ENCODE measurements at regions not wholly inside any gene's neighbourhood (a gene's known extent, or its start where the extent isn't known, plus 50 kb on each side); places are given as distances from the start of the nearest gene placed in this dataset.

DNA sequence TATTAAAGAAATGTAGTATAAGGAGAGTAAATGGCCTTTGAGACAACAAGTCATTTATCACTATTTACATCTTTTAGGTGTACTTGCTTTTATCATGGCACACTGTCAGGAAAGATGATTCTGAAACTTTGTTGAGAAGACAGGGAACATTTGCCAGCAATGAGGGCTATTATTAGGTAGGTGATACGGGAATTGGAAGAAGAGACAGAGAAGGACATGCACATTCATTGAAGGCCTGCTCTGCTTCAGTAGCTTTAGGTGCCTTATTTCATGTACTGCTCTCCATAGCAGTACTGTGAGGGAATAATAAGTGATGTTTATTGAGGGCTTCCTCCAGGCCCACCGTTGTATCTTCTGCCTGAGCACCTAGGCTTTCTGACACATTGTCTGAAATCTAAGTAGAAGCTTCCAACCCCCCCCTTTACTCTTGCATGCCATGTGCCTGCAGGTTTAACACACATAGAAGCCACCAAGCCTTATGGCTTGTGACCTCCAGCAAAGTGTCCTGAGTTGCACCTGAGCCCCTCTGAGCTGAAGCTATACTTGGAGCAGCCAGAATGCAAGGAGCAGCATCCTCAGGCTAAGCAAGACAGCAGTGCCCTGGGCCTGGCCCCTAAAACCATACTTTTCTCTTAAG, 275.2 kb upstream of the VLDLR start:
- Mint-ChIP-seq H3K27me3 (ENCODE audit: low read depth) (peaks cover 4% of the 10 kb centered on the region), H3K4me3 (no peak overlapping the region), H3K4me1 (ENCODE audit: low read depth) (no peaks in the 10 kb centered on the region), H3K27ac (no peak overlapping the region), H3K36me3 (ENCODE audit: low read depth) (no peaks in the 10 kb centered on the region), H3K9me3 (peaks cover 3% of the 10 kb centered on the region)
- CTCF ChIA-PET = no interaction called here
- intact Hi-C loops (cut with micrococcal nuclease) = no loop called here
- DNase-seq = no peak

- Mint-ChIP-seq H3K27ac (no peak overlapping the region), H3K4me1 (ENCODE audit: low read depth) (no peaks in the 10 kb centered on the region), H3K36me3 (ENCODE audit: low read depth) (no peaks in the 10 kb centered on the region), H3K4me3 (no peak overlapping the region), H3K27me3 (ENCODE audit: low read depth) (peaks cover 6% of the 10 kb centered on the region), H3K9me3 (peaks cover 3% of the 10 kb centered on the region)
- intact Hi-C loops (cut with micrococcal nuclease) = no loop called here
- DNase-seq = no peak
- CTCF ChIA-PET = no interaction called here
Observed at GRCh38 chr9:2351324-2351723, 270.3 kb upstream of the VLDLR start.

DNA sequence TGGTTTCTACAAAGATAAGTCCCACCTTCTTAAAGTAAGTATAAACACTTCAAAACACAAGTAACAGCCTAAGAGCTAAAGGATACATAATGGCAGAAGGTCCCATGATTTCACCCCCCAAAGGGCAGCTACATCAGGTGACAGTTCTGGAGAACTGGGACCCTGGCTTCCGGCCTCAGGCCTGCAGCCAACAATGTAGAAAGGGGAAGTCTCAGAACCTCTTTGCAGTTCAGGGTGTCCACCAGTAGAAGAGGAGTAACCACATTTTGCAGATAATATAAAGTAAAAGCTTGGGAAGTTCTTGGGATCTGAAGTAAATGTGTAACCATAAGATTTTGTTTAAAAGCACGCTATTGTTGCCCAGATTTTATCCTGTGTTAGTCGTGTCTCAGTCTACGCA, 267.4 kb upstream of the VLDLR start:
- intact Hi-C loops (cut with micrococcal nuclease) = no loop called here
- Mint-ChIP-seq H3K9me3 (no peaks in the 10 kb centered on the region), H3K36me3 (ENCODE audit: low read depth) (no peaks in the 10 kb centered on the region), H3K27ac (no peak overlapping the region), H3K27me3 (ENCODE audit: low read depth) (peaks cover 8% of the 10 kb centered on the region), H3K4me1 (ENCODE audit: low read depth) (no peaks in the 10 kb centered on the region), H3K4me3 (no peak overlapping the region)
- CTCF ChIA-PET = no interaction called here
- no peak for DNase-seq

- CTCF ChIA-PET = no interaction called here
- Mint-ChIP-seq H3K27ac (no peak overlapping the region), H3K9me3 (no peaks in the 10 kb centered on the region), H3K36me3 (ENCODE audit: low read depth) (no peaks in the 10 kb centered on the region), H3K4me1 (ENCODE audit: low read depth) (no peaks in the 10 kb centered on the region), H3K27me3 (ENCODE audit: low read depth) (peaks cover 8% of the 10 kb centered on the region), H3K4me3 (no peak overlapping the region)
- intact Hi-C loops (cut with micrococcal nuclease) = no loop called here
- no peak for DNase-seq
Observed at GRCh38 chr9:2354856-2355696, 266.5 kb upstream of the VLDLR start.

- Mint-ChIP-seq H3K4me3 (no peak overlapping the region), H3K27me3 (ENCODE audit: low read depth) (peaks cover 8% of the 10 kb centered on the region), H3K9me3 (no peaks in the 10 kb centered on the region), H3K4me1 (ENCODE audit: low read depth) (no peaks in the 10 kb centered on the region), H3K27ac (no peak overlapping the region), H3K36me3 (ENCODE audit: low read depth) (no peaks in the 10 kb centered on the region)
- CTCF ChIA-PET = no interaction called here
- no peak for DNase-seq
- intact Hi-C loops (cut with micrococcal nuclease) = no loop called here
Observed at GRCh38 chr9:2355697-2355983, 265.9 kb upstream of the VLDLR start.

DNA sequence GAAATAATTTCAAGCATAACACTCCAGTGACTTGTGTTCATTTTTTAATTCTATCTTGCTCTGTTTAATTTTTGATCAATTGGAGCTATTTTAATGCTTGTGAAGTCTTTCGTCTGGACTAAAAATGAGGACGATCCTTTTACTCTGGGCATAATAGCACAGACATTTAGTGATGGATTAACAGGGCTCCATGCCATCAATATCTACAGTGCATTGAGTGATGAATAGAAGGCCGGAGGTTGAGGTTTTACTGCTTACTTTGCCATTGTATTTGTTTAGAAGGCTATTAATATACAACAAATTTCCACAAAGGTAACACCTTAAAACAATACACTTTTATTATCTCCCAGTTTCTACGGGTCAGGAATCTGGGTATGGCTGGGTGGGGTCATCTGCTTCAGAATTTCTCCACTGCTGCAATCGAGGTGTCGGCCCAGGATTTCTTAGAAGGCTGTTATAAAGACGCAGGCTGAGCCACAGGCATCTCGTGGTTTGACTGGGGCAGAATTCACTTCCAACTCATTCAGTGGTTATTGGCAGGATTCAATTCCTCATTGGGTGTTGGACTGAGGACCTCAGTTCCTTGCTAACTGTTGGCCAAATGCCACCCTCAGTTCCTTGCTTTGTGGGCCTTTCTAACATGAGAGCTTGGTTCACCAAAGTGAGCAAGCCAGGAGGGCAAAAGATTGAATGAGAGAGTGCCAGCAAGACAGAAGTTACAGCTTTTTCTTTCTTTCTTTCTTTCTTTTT, 265.4 kb upstream of the VLDLR start:
- H3K9me3 Mint-ChIP-seq = no peaks in the 10 kb centered on the region
- no peaks in the 10 kb centered on the region for H3K36me3 Mint-ChIP-seq (ENCODE audit: low read depth)
- DNase-seq = no peak
- CTCF ChIA-PET = no interaction called here
- no peaks in the 10 kb centered on the region for H3K4me1 Mint-ChIP-seq (ENCODE audit: low read depth)
- H3K4me3 Mint-ChIP-seq = no peak overlapping the region
- H3K27ac Mint-ChIP-seq = no peak overlapping the region
- peaks cover 8% of the 10 kb centered on the region for H3K27me3 Mint-ChIP-seq (ENCODE audit: low read depth)
- intact Hi-C loops (cut with micrococcal nuclease) = no loop called here

DNA sequence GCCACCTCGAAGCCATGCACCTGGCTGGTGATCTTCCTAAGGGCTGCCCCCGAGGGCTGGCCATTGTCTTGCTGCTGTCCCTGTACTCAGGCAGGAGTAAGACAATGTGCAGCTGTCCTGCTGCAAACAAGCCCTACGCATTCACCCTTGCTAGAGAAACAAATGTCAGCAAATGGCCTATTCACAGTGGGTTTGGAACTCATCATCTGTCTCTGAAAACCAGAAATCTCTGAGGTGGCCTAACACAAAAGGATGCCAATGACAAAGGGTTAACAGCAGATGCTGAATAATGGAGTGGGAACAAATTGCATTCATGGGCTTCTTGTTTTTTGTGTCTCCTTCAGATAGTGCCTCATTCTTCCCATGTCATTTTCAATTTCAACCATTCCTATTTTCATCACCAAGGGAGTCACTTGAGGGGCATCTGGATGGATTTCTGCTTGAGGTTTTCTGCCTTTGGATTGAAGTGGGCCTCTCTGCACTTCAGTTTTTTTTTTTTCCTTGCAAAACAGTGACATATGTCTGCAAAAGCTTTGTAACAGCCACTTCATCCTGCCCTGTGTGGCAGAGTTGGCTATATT, 261.6 kb upstream of the VLDLR start:
- H3K27me3 Mint-ChIP-seq (ENCODE audit: low read depth) = peaks cover 11% of the 10 kb centered on the region
- CTCF ChIA-PET = interaction anchor here (0.6 to 0.7 kb wide), 2 partner anchors 12 to 784 kb away, joined by 3 read pairs; no protein-coding TSS in a partner anchor
- no peak for DNase-seq
- no peaks in the 10 kb centered on the region for H3K9me3 Mint-ChIP-seq
- H3K4me1 Mint-ChIP-seq (ENCODE audit: low read depth) = no peaks in the 10 kb centered on the region
- no peak overlapping the region for H3K4me3 Mint-ChIP-seq
- H3K27ac Mint-ChIP-seq = no peak overlapping the region
- no peaks in the 10 kb centered on the region for H3K36me3 Mint-ChIP-seq (ENCODE audit: low read depth)
- intact Hi-C loops (cut with micrococcal nuclease) = no loop called here

GRCh38 chr9:2362150-2362549, 259.4 kb upstream of the VLDLR start:
- H3K27me3 Mint-ChIP-seq (ENCODE audit: low read depth) = peaks cover 5% of the 10 kb centered on the region
- no peaks in the 10 kb centered on the region for H3K9me3 Mint-ChIP-seq
- CTCF ChIA-PET = no interaction called here
- H3K27ac Mint-ChIP-seq = no peak overlapping the region
- no peak for DNase-seq
- H3K4me1 Mint-ChIP-seq (ENCODE audit: low read depth) = no peaks in the 10 kb centered on the region
- H3K36me3 Mint-ChIP-seq (ENCODE audit: low read depth) = no peaks in the 10 kb centered on the region
- intact Hi-C loops (cut with micrococcal nuclease) = no loop called here
- no peak overlapping the region for H3K4me3 Mint-ChIP-seq

DNA sequence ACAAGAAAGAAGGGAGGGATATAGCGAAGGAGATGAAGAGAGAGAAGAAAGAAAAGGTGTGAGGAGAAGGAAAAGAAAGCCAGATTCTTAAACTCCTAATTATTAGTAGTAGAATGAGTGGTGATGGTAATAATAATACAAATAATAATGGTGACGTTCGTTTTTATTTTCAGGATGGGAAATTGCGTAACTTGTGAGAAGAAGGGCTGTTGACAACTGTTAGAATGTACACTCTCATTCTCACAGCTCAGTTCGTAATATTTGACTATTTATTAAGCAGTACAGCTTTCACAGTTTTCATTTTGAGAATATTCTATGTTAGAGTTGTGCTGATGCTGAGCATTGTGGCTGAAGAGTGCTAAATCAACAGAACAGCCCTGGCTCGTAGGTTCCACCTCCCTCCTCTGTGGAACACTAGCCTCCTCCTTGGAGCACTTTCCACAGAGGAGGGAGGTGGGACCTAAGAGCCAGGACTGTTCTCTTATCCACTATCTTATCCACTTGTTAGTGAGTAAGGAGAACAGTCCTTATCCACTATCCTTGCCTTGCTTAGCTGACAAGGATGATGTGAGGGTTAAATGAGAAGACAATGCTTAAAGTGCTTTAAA, 258.3 kb upstream of the VLDLR start:
- H3K27me3 Mint-ChIP-seq (ENCODE audit: low read depth) = peaks cover 5% of the 10 kb centered on the region
- no peak overlapping the region for H3K27ac Mint-ChIP-seq
- H3K9me3 Mint-ChIP-seq = no peaks in the 10 kb centered on the region
- no peaks in the 10 kb centered on the region for H3K4me1 Mint-ChIP-seq (ENCODE audit: low read depth)
- CTCF ChIA-PET = no interaction called here
- intact Hi-C loops (cut with micrococcal nuclease) = no loop called here
- DNase-seq = no peak
- H3K36me3 Mint-ChIP-seq (ENCODE audit: low read depth) = no peaks in the 10 kb centered on the region
- no peak overlapping the region for H3K4me3 Mint-ChIP-seq

DNA sequence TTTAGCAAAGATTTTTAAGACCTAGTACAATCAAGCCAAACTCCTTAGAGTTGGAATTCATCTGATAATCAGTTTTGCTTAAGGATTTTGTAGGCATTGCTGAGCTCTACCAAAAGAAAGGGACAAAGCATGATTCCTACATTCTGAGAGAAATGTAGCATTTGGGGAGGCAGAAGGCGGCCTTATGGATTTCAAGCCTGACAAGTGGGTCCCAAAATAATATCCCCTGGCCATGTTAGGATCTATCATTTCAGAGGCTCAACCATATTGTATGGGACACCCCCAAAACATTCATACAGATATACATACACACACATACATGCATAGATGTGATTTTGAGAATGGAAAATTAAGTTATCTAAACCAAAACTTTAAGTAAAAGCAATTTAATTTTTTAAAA, 257.8 kb upstream of the VLDLR start:
- CTCF ChIA-PET = no interaction called here
- DNase-seq = no peak
- H3K9me3 Mint-ChIP-seq = no peaks in the 10 kb centered on the region
- H3K27me3 Mint-ChIP-seq (ENCODE audit: low read depth) = peaks cover 5% of the 10 kb centered on the region
- H3K27ac Mint-ChIP-seq = no peak overlapping the region
- intact Hi-C loops (cut with micrococcal nuclease) = no loop called here
- no peaks in the 10 kb centered on the region for H3K4me1 Mint-ChIP-seq (ENCODE audit: low read depth)
- H3K36me3 Mint-ChIP-seq (ENCODE audit: low read depth) = no peaks in the 10 kb centered on the region
- H3K4me3 Mint-ChIP-seq = no peak overlapping the region

GRCh38 chr9:2367970-2368369, 253.6 kb upstream of the VLDLR start:
- no peak overlapping the region for H3K4me3 Mint-ChIP-seq
- DNase-seq = no peak
- H3K36me3 Mint-ChIP-seq (ENCODE audit: low read depth) = no peaks in the 10 kb centered on the region
- H3K9me3 Mint-ChIP-seq = peaks cover 4% of the 10 kb centered on the region
- CTCF ChIA-PET = no interaction called here
- H3K4me1 Mint-ChIP-seq (ENCODE audit: low read depth) = no peaks in the 10 kb centered on the region
- no peak overlapping the region for H3K27ac Mint-ChIP-seq
- intact Hi-C loops (cut with micrococcal nuclease) = no loop called here
- H3K27me3 Mint-ChIP-seq (ENCODE audit: low read depth) = no peaks in the 10 kb centered on the region

DNA sequence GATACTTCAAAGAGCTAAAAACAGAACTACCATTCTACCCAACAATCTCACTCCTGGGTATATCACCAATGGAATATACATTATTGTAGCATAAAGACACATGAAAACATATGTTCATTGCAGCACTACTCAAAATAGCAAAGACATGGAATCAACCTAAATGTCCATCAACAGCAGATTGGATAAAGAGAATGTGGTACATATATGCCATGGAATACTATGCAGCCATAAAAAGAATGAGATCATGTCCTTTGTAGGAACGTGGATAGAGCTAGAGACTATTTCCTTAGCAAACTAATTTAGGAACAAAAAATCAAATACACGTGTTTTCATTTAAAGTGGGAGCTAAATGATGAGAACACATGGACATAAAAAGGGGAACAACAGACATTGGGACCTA, 247.9 kb upstream of the VLDLR start:
- CTCF ChIA-PET = no interaction called here
- Mint-ChIP-seq H3K27me3 (ENCODE audit: low read depth) (peaks cover 5% of the 10 kb centered on the region), H3K4me3 (no peak overlapping the region), H3K36me3 (ENCODE audit: low read depth) (no peaks in the 10 kb centered on the region), H3K4me1 (ENCODE audit: low read depth) (no peaks in the 10 kb centered on the region), H3K9me3 (peaks cover 4% of the 10 kb centered on the region), H3K27ac (no peak overlapping the region)
- no peak for DNase-seq
- intact Hi-C loops (cut with micrococcal nuclease) = no loop called here
